ENCODE measurements at regions not wholly inside any gene's neighbourhood (a gene's known extent, or its start where the extent isn't known, plus 50 kb on each side); places are given as distances from the start of the nearest gene placed in this dataset.

DNA sequence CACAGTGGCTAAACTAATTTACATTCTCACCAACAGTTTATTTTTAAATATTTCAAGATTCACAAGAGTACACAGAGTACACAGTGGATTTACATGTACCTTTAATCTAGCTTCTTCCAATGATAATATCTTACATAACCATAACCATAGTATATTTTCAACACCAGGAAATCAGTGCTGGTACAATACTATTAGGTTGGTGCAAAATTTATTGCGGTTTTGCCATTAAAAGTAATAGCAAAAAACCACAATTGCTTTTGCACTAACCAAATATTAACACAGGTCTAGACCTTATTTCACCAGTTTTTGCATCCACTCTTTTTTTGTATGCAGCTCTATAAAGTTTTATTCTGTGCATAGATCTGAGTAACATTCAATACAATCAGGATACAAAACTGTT is 163.0 kb downstream of the SCG2 start:
- 0 out of 4 replicates have a peak, but pooled peaks cover 0 to 8% of the 10 kb centered on the region in 2 experiments for H3K4me1 ChIP-seq (ENCODE audit: control insufficient read depth in 1 of 2, insufficient read depth in 2 of 2, low read depth in 1 of 2, low read length in 1 of 2)
- peaks cover 3% of the 10 kb centered on the region for H3F3A ChIP-seq (replicated peaks; ENCODE audit: insufficient read depth)
- no peaks in the 10 kb centered on the region for H3K9me2 ChIP-seq
- no peak overlapping the region for H3K9ac ChIP-seq
- TF ChIP-seq GATA2 (CRISPR knock-in tag; IDR thresholded peaks at IDR 0.05): no peak
- TF ChIP-seq NFIC (IDR thresholded peaks at IDR 0.05; ENCODE audit: borderline replicate concordance): no peak
- TF ChIP-seq, protein P1, sequence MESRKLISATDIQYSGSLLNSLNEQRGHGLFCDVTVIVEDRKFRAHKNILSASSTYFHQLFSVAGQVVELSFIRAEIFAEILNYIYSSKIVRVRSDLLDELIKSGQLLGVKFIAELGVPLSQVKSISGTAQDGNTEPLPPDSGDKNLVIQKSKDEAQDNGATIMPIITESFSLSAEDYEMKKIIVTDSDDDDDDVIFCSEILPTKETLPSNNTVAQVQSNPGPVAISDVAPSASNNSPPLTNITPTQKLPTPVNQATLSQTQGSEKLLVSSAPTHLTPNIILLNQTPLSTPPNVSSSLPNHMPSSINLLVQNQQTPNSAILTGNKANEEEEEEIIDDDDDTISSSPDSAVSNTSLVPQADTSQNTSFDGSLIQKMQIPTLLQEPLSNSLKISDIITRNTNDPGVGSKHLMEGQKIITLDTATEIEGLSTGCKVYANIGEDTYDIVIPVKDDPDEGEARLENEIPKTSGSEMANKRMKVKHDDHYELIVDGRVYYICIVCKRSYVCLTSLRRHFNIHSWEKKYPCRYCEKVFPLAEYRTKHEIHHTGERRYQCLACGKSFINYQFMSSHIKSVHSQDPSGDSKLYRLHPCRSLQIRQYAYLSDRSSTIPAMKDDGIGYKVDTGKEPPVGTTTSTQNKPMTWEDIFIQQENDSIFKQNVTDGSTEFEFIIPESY (IDR thresholded peaks at IDR 0.05; ENCODE audit: borderline replicate concordance, low read depth): no peak
- TF ChIP-seq FOSL2 (IDR thresholded peaks at IDR 0.05; ENCODE audit: borderline replicate concordance, low read depth): no peak
- no peak for TF ChIP-seq SMC3 (IDR thresholded peaks at IDR 0.05; ENCODE audit: low read depth, low read length)
- TF ChIP-seq EZH2phosphoT487 (IDR thresholded peaks at IDR 0.05; ENCODE audit: borderline replicate concordance, low read depth): no peak
- no peak for TF ChIP-seq CHD2 (IDR thresholded peaks at IDR 0.05; ENCODE audit: low read length, partially characterized antibody)
- TF ChIP-seq JUND (IDR thresholded peaks at IDR 0.05): no peak
- TF ChIP-seq NRF1 (IDR thresholded peaks at IDR 0.05; ENCODE audit: low read depth, low read length): no peak
- TF ChIP-seq TEAD4 (IDR thresholded peaks at IDR 0.05; ENCODE audit: borderline replicate concordance, insufficient read depth): no peak
- TF ChIP-seq, protein P2, sequence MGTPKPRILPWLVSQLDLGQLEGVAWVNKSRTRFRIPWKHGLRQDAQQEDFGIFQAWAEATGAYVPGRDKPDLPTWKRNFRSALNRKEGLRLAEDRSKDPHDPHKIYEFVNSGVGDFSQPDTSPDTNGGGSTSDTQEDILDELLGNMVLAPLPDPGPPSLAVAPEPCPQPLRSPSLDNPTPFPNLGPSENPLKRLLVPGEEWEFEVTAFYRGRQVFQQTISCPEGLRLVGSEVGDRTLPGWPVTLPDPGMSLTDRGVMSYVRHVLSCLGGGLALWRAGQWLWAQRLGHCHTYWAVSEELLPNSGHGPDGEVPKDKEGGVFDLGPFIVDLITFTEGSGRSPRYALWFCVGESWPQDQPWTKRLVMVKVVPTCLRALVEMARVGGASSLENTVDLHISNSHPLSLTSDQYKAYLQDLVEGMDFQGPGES (IDR thresholded peaks at IDR 0.05; ENCODE audit: low read depth, low read length): no peak
- TF ChIP-seq, protein P3, sequence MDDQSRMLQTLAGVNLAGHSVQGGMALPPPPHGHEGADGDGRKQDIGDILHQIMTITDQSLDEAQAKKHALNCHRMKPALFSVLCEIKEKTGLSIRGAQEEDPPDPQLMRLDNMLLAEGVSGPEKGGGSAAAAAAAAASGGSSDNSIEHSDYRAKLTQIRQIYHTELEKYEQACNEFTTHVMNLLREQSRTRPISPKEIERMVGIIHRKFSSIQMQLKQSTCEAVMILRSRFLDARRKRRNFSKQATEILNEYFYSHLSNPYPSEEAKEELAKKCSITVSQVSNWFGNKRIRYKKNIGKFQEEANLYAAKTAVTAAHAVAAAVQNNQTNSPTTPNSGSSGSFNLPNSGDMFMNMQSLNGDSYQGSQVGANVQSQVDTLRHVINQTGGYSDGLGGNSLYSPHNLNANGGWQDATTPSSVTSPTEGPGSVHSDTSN (IDR thresholded peaks at IDR 0.05): no peak
- no peak for TF ChIP-seq POLR2AphosphoS5 (IDR thresholded peaks at IDR 0.05; ENCODE audit: low read depth, low read length)
- no peak for TF ChIP-seq RCOR1 (IDR thresholded peaks at IDR 0.05; ENCODE audit: low read length)
- TF ChIP-seq MEF2A (IDR thresholded peaks at IDR 0.05; ENCODE audit: borderline replicate concordance, low read depth): no peak
- TF ChIP-seq YY1 (IDR thresholded peaks at IDR 0.05; ENCODE audit: low read depth): no peak
- TF ChIP-seq, protein P4, sequence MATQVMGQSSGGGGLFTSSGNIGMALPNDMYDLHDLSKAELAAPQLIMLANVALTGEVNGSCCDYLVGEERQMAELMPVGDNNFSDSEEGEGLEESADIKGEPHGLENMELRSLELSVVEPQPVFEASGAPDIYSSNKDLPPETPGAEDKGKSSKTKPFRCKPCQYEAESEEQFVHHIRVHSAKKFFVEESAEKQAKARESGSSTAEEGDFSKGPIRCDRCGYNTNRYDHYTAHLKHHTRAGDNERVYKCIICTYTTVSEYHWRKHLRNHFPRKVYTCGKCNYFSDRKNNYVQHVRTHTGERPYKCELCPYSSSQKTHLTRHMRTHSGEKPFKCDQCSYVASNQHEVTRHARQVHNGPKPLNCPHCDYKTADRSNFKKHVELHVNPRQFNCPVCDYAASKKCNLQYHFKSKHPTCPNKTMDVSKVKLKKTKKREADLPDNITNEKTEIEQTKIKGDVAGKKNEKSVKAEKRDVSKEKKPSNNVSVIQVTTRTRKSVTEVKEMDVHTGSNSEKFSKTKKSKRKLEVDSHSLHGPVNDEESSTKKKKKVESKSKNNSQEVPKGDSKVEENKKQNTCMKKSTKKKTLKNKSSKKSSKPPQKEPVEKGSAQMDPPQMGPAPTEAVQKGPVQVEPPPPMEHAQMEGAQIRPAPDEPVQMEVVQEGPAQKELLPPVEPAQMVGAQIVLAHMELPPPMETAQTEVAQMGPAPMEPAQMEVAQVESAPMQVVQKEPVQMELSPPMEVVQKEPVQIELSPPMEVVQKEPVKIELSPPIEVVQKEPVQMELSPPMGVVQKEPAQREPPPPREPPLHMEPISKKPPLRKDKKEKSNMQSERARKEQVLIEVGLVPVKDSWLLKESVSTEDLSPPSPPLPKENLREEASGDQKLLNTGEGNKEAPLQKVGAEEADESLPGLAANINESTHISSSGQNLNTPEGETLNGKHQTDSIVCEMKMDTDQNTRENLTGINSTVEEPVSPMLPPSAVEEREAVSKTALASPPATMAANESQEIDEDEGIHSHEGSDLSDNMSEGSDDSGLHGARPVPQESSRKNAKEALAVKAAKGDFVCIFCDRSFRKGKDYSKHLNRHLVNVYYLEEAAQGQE (IDR thresholded peaks at IDR 0.05; ENCODE audit: low read depth, low read length): no peak
- no peak for TF ChIP-seq GABPA (IDR thresholded peaks at IDR 0.05; ENCODE audit: low read depth)
- no peaks in the 10 kb centered on the region for H4K20me1 ChIP-seq (ENCODE audit: insufficient read depth)
- H3K27me3 ChIP-seq (ENCODE audit: insufficient read depth): no peaks in the 10 kb centered on the region
- H3K4me2 ChIP-seq: no peak overlapping the region
- ChIA-PET POLR2A (no interaction called here), CTCF (no interaction called here)
- no peak overlapping the region for H2AFZ ChIP-seq (ENCODE audit: low read depth)
- no peak overlapping the region for H3K27ac ChIP-seq (ENCODE audit: low read depth in 2 of 2, low read length in 1 of 2)
- no peaks in the 10 kb centered on the region for H3K9me3 ChIP-seq
- WGBS (ENCODE audit: low lambda C conversion rate): 71% methylated on average over 1 of the region's 1 CpG
- no peaks in the 10 kb centered on the region for H3K36me3 ChIP-seq (replicated peaks in 1 of 2; ENCODE audit: control insufficient read depth in 1 of 2, insufficient read depth in 2 of 2, low read length in 1 of 2)
- no peaks in the 10 kb centered on the region for H3K79me2 ChIP-seq (ENCODE audit: insufficient read depth)
- no peak overlapping the region for H3K4me3 ChIP-seq (ENCODE audit: low read depth in 2 of 2, low read length in 1 of 2)
- DNase-seq: no peak

All from SK-N-SH (cell line).